ENCODE measurements at regions not wholly inside any gene's neighbourhood (a gene's known extent, or its start where the extent isn't known, plus 50 kb on each side); places are given as distances from the start of the nearest gene placed in this dataset.

DNA sequence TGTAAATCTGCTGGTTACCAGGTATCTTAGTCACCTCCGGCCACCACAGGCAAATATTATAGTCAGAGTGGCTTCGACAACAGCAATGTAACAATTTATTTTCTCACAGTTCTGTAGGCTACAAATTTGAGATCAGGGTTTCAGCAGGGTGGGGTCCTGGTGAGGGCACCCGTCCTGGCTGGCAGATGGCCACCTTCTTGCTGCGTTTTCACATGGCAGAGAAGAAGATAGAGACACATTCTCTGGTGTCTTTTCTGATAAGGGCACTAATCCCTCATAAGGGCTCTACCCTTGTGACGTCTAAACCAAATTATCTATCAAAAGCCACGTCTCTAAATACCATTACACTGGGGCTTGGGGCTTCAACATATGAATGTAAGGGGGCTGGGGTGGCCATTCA lies 843.2 kb upstream of the FANCL start:
- TF ChIP-seq, protein P1, sequence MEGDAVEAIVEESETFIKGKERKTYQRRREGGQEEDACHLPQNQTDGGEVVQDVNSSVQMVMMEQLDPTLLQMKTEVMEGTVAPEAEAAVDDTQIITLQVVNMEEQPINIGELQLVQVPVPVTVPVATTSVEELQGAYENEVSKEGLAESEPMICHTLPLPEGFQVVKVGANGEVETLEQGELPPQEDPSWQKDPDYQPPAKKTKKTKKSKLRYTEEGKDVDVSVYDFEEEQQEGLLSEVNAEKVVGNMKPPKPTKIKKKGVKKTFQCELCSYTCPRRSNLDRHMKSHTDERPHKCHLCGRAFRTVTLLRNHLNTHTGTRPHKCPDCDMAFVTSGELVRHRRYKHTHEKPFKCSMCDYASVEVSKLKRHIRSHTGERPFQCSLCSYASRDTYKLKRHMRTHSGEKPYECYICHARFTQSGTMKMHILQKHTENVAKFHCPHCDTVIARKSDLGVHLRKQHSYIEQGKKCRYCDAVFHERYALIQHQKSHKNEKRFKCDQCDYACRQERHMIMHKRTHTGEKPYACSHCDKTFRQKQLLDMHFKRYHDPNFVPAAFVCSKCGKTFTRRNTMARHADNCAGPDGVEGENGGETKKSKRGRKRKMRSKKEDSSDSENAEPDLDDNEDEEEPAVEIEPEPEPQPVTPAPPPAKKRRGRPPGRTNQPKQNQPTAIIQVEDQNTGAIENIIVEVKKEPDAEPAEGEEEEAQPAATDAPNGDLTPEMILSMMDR (IDR thresholded peaks at IDR 0.05) = no peak
- no peak for TF ChIP-seq POLR2AphosphoS5 (IDR thresholded peaks at IDR 0.05)
